H1 (cell line): ENCODE measurements at regions not wholly inside any gene's neighbourhood (a gene's known extent, or its start where the extent isn't known, plus 50 kb on each side); places are given as distances from the start of the nearest gene placed in this dataset.

Experiments used
- EZH2 ChIP-seq: fragments of 200-600 bp; sonication (generic); IDR thresholded peaks from 2 replicates; pipeline ENCODE4 v1.7.1; 2012; ENCODE audit warnings: low read depth, mild to moderate bottlenecking, moderate library complexity, low read length, inconsistent platforms; ENCODE audit not compliant: severe bottlenecking
- TBP ChIP-seq: IDR thresholded peaks from 2 replicates; pipeline ENCODE4 v1.6.1; 2011; ENCODE audit warnings: low read depth, low read length, improper control_type of control experiment

DNA sequence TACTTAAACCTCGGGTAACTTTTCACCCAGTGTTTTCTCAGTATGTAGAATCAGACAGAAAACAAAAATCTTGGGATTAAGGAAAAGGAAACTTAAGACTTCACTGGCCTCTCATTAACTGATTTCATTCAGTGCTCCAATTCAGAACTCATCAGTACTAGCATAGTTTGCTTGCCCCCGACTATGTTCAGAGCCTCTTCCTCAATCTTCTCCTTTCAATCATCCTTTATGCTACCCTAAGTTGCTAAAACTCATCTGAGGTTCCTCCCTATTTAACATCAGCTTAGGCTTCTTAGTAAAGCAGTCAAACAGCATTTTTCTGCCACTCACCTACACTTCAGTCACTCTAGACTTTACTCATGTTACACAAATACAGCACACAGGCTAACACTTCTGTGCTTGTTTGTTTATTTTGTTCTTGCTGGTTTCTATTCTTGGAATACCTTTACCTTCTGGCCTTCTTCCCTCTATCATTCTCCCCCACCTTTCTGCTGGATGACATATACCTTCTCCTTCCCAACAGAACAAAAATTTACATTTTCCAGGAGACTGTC, 163.0 kb upstream of the TLL1 start (continued):
- TF ChIP-seq EZH2 = no peak
- no peak for TF ChIP-seq TBP
